H9 (cell line): ENCODE measurements at regions not wholly inside any gene's neighbourhood (a gene's known extent, or its start where the extent isn't known, plus 50 kb on each side); places are given as distances from the start of the nearest gene placed in this dataset.

Source experiments
- DNase-seq: peaks from one replicate; pipeline ENCODE4 v3.0.0-alpha.2; 2017
- H2AFZ ChIP-seq: one replicate; pipeline ENCODE4 v1.6.1; 2013; ENCODE audit warnings: mild to moderate bottlenecking, low read length, control low read depth, moderate library complexity
- H2AK5ac ChIP-seq: 2 replicates; pipeline ENCODE4 v1.6.1; 2013; ENCODE audit warnings: low read length, control low read depth, mixed read lengths; ENCODE audit not compliant: insufficient read length
- H2BK120ac ChIP-seq: one replicate; pipeline ENCODE4 v1.6.1; 2013; ENCODE audit warnings: low read depth, mild to moderate bottlenecking, low read length, control low read depth, inconsistent platforms; ENCODE audit not compliant: poor library complexity, severe bottlenecking
- H2BK12ac ChIP-seq: 2 replicates; pipeline ENCODE4 v1.6.1; 2013; ENCODE audit warnings: low read length, control low read depth, mixed read lengths, low read depth; ENCODE audit not compliant: insufficient read length
- H2BK15ac ChIP-seq: 2 replicates; pipeline ENCODE4 v1.6.1; 2013; ENCODE audit warnings: low read depth, low read length, control low read depth
- H2BK20ac ChIP-seq: one replicate; pipeline ENCODE4 v1.6.1; 2013; ENCODE audit warnings: low read depth, mild to moderate bottlenecking, low read length, control low read depth, inconsistent platforms; ENCODE audit not compliant: poor library complexity, severe bottlenecking
- H2BK5ac ChIP-seq: 2 replicates; pipeline ENCODE4 v1.6.1; 2013; ENCODE audit warnings: low read length, control low read depth, mixed read lengths; ENCODE audit not compliant: insufficient read length
- H3K14ac ChIP-seq: 2 replicates; pipeline ENCODE4 v1.6.1; 2013; ENCODE audit warnings: low read length, control low read depth; ENCODE audit not compliant: insufficient read depth
- H3K18ac ChIP-seq: 2 replicates; pipeline ENCODE4 v1.6.1; 2013; ENCODE audit warnings: low read depth, mild to moderate bottlenecking, mixed read lengths, low read length, control low read depth; ENCODE audit not compliant: insufficient read length
- H3K23ac ChIP-seq: 2 replicates; pipeline ENCODE4 v1.6.1; 2013; ENCODE audit warnings: low read length, control low read depth, mixed read lengths, low read depth; ENCODE audit not compliant: insufficient read length
- H3K23me2 ChIP-seq: 2 replicates; pipeline ENCODE4 v1.6.1; 2013; ENCODE audit warnings: low read depth, mild to moderate bottlenecking, mixed read lengths, low read length, control low read depth; ENCODE audit not compliant: insufficient read length, poor library complexity, severe bottlenecking
- H3K27ac ChIP-seq: 2 replicates; pipeline ENCODE4 v1.5.1; 2013; ENCODE audit warnings: low read length, control low read depth, mixed read lengths, low read depth; ENCODE audit not compliant: insufficient read length
- H3K27me3 ChIP-seq: 2 replicates; pipeline ENCODE4 v1.6.1; 2013; ENCODE audit warnings: low read length, control low read depth, inconsistent platforms; ENCODE audit not compliant: insufficient read depth
- H3K4ac ChIP-seq: 2 replicates; pipeline ENCODE4 v1.6.1; 2013; ENCODE audit warnings: low read depth, mild to moderate bottlenecking, control low read depth, inconsistent platforms, low read length, moderate library complexity
- H3K4me1 ChIP-seq: 2 replicates; pipeline ENCODE4 v1.6.1; 2013; ENCODE audit warnings: low read length, control low read depth, inconsistent platforms; ENCODE audit not compliant: insufficient read depth
- H3K4me2 ChIP-seq: 2 replicates; pipeline ENCODE4 v1.6.1; 2013; ENCODE audit warnings: low read length, control low read depth, mixed read lengths; ENCODE audit not compliant: insufficient read length, insufficient read depth
- H3K56ac ChIP-seq: 2 replicates; pipeline ENCODE4 v1.6.1; 2013; ENCODE audit warnings: low read depth, mild to moderate bottlenecking, mixed read lengths, low read length, control low read depth; ENCODE audit not compliant: insufficient read length
- H3K79me1 ChIP-seq: 2 replicates; pipeline ENCODE4 v1.6.1; 2013; ENCODE audit warnings: low read depth, mild to moderate bottlenecking, moderate library complexity, low read length, control low read depth, inconsistent platforms; ENCODE audit not compliant: insufficient read depth, poor library complexity, severe bottlenecking
- H3K79me2 ChIP-seq: 2 replicates; pipeline ENCODE4 v1.6.1; 2013; ENCODE audit warnings: low read length, control low read depth, inconsistent platforms; ENCODE audit not compliant: insufficient read depth
- H3K9ac ChIP-seq: 2 replicates; pipeline ENCODE4 v1.6.1; 2013; ENCODE audit warnings: low read length, control low read depth, mixed read lengths; ENCODE audit not compliant: insufficient read length; ENCODE audit errors: extremely low read depth
- H3K9me3 ChIP-seq: one replicate; pipeline ENCODE4 v1.6.1; 2013; ENCODE audit warnings: low read depth, low read length, inconsistent platforms; ENCODE audit not compliant: control insufficient read depth
- H3T11ph ChIP-seq: one replicate; pipeline ENCODE4 v1.6.1; 2013; ENCODE audit warnings: mild to moderate bottlenecking, low read length, control low read depth, inconsistent platforms
- H4K20me1 ChIP-seq: one replicate; pipeline ENCODE4 v1.6.1; 2013; ENCODE audit not compliant: control insufficient read depth, insufficient read length, insufficient read depth
- H4K5ac ChIP-seq: 2 replicates; pipeline ENCODE4 v1.6.1; 2013; ENCODE audit warnings: low read depth, mild to moderate bottlenecking, mixed read lengths, low read length, control low read depth; ENCODE audit not compliant: insufficient read length
- H4K8ac ChIP-seq: replicated peaks from 2 replicates; pipeline ENCODE4 v1.6.1; 2013; ENCODE audit warnings: low read length, control low read depth, mixed read lengths, low read depth; ENCODE audit not compliant: insufficient read length
- H4K91ac ChIP-seq: 2 replicates; pipeline ENCODE4 v1.6.1; 2013; ENCODE audit warnings: low read depth, mild to moderate bottlenecking, moderate library complexity, mixed read lengths, low read length, control low read depth; ENCODE audit not compliant: insufficient read length
- H3K27ac Mint-ChIP-seq, 3 experiments: 2 replicates in 2 of 3; 3 replicates in 1 of 3; pipeline ENCODE4 v1.8.0; 2020 to 2021; ENCODE audit warnings: mixed read lengths in 3 of 3, mild to moderate bottlenecking in 1 of 3, moderate library complexity in 1 of 3
- H3K27me3 Mint-ChIP-seq: 2 replicates; pipeline ENCODE4 v1.8.0; 2021; ENCODE audit warnings: low read depth, mild to moderate bottlenecking, moderate library complexity, mixed read lengths
- H3K36me3 Mint-ChIP-seq, 3 experiments: 2 replicates in 2 of 3; 3 replicates in 1 of 3; pipeline ENCODE4 v1.8.0; 2020 to 2021; ENCODE audit warnings: low read depth in 3 of 3, mixed read lengths in 3 of 3; ENCODE audit not compliant: insufficient read depth in 1 of 3
- H3K4me1 Mint-ChIP-seq, 2 experiments: 2 replicates each; pipeline ENCODE4 v1.8.0; 2020; ENCODE audit warnings: mixed read lengths in 2 of 2
- H3K4me3 Mint-ChIP-seq, 2 experiments: 2 replicates in 1 of 2; 3 replicates in 1 of 2; pipeline ENCODE4 v1.8.0; 2020 to 2021; ENCODE audit warnings: mild to moderate bottlenecking in 2 of 2, mixed read lengths in 2 of 2, moderate library complexity in 1 of 2
- H3K9me3 Mint-ChIP-seq, 2 experiments: 2 replicates in 1 of 2; 3 replicates in 1 of 2; pipeline ENCODE4 v1.8.0; 2020; ENCODE audit warnings: mild to moderate bottlenecking in 2 of 2, mixed read lengths in 2 of 2, moderate library complexity in 1 of 2
- CTCF ChIP-seq: fragments of 200-600 bp; sonication (generic); conservative IDR thresholded peaks from 3 replicates; pipeline ENCODE4 v1.8.0; 2021; ENCODE audit warnings: antibody characterized with exemption, mild to moderate bottlenecking

- Histone ChIP-seq H2BK120ac (no peak overlapping the region), H2BK12ac (no peak overlapping the region), H4K5ac (no peak overlapping the region), H3K79me1 (no peaks in the 10 kb centered on the region), H4K8ac (no peak overlapping the region), H3K18ac (no peak overlapping the region), H3K79me2 (no peaks in the 10 kb centered on the region), H3K56ac (no peak overlapping the region), H2BK20ac (no peak overlapping the region), H3K9ac (no peak overlapping the region), H3K27me3 (no peaks in the 10 kb centered on the region), H3K23me2 (no peaks in the 10 kb centered on the region), H3K4me1 (no peaks in the 10 kb centered on the region), H2BK5ac (no peak overlapping the region), H4K91ac (no peak overlapping the region), H3K4ac (no peak overlapping the region), H2AFZ (no peak overlapping the region), H2BK15ac (no peak overlapping the region), H3T11ph (no peak overlapping the region), H3K14ac (no peak overlapping the region), H3K23ac (no peak overlapping the region), H3K4me2 (no peak overlapping the region), H3K9me3 (no peaks in the 10 kb centered on the region), H3K27ac (no peak overlapping the region), H2AK5ac (no peak overlapping the region), H4K20me1 (no peaks in the 10 kb centered on the region)
- H3K4me3 Mint-ChIP-seq, result no peak overlapping the region
- no peaks in the 10 kb centered on the region; a peak in 1 of 7 replicates for H3K36me3 Mint-ChIP-seq
- H3K27me3 Mint-ChIP-seq, result no peaks in the 10 kb centered on the region
- no peak for TF ChIP-seq CTCF
- no peak overlapping the region for H3K27ac Mint-ChIP-seq
- no peak for DNase-seq
- H3K9me3 Mint-ChIP-seq, result no peaks in the 10 kb centered on the region
- H3K4me1 Mint-ChIP-seq, result no peaks in the 10 kb centered on the region
Observed at GRCh38 chr3:117298273-117298672, 588.7 kb downstream of the TUSC7 start.
